ENCODE measurements at regions not wholly inside any gene's neighbourhood (a gene's known extent, or its start where the extent isn't known, plus 50 kb on each side); places are given as distances from the start of the nearest gene placed in this dataset.

GRCh38 chr14:101371799-101372793 lies 189.2 kb upstream of the DIO3 start:
- no peak for DNase-seq (ENCODE audit: low read depth, low spot score)
- TF ChIP-seq CTCF (IDR thresholded peaks at IDR 0.05; ENCODE audit: low read depth, low read length), result no peak
- no peak overlapping the region for H3K4me3 ChIP-seq (ENCODE audit: low read depth, low read length)
- in situ Hi-C loops (cut with HindIII; ENCODE audit: low sequenced_read_pairs), result no loop called here

GRCh38 chr14:101372894-101373620 lies 188.2 kb upstream of the DIO3 start:
- no peak for TF ChIP-seq CTCF (IDR thresholded peaks at IDR 0.05; ENCODE audit: low read depth, low read length)
- in situ Hi-C loops (cut with HindIII; ENCODE audit: low sequenced_read_pairs), result no loop called here
- H3K4me3 ChIP-seq (ENCODE audit: low read depth, low read length), result no peak overlapping the region
- no peak for DNase-seq (ENCODE audit: low read depth, low spot score)

GRCh38 chr14:101373690-101374295 lies 187.5 kb upstream of the DIO3 start:
- no peak overlapping the region for H3K4me3 ChIP-seq (ENCODE audit: low read depth, low read length)
- no peak for DNase-seq (ENCODE audit: low read depth, low spot score)
- no peak for TF ChIP-seq CTCF (IDR thresholded peaks at IDR 0.05; ENCODE audit: low read depth, low read length)
- in situ Hi-C loops (cut with HindIII; ENCODE audit: low sequenced_read_pairs), result no loop called here

- no peak for DNase-seq (ENCODE audit: low read depth, low spot score)
- TF ChIP-seq CTCF (IDR thresholded peaks at IDR 0.05; ENCODE audit: low read depth, low read length), result no peak
- in situ Hi-C loops (cut with HindIII; ENCODE audit: low sequenced_read_pairs), result no loop called here
Observed at GRCh38 chr14:101374373-101375338, 186.6 kb upstream of the DIO3 start.

GRCh38 chr14:101377069-101377468 lies 184.2 kb upstream of the DIO3 start:
- in situ Hi-C loops (cut with HindIII; ENCODE audit: low sequenced_read_pairs), result no loop called here
- no peak for TF ChIP-seq CTCF (IDR thresholded peaks at IDR 0.05; ENCODE audit: low read depth, low read length)
- DNase-seq (ENCODE audit: low read depth, low spot score), result no peak
- no peak overlapping the region for H3K4me3 ChIP-seq (ENCODE audit: low read depth, low read length)

More at GRCh38 chr14:101374373-101375338, 186.6 kb upstream of the DIO3 start:
- H3K4me3 ChIP-seq (ENCODE audit: low read depth, low read length), result no peak overlapping the region

Measured in astrocyte of the spinal cord (primary cell).